ENCODE measurements at regions not wholly inside any gene's neighbourhood (a gene's known extent, or its start where the extent isn't known, plus 50 kb on each side); places are given as distances from the start of the nearest gene placed in this dataset.

DNA sequence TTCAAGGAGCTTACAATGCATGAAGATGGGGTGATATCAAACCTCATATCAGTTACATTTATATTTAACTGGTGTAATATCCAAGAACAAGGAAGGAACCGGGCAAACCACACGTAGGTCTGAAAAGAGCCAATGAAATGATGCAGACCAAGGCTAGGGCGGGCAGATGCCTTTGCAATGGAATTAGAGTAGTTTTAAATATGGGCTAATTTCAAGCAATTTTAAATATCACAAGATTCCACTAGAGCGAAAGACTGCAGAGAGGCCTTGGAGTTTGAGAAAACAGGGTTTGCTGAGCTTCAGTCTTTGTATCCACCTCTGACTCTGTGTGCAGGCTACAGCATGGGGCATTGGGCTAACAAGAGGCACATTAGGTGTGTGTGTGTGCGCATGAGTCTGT is 53.9 kb upstream of the ZNF536 start:
- Histone ChIP-seq H3K9ac (ENCODE audit: low read length) (no peak overlapping the region), H3K4me3 (ENCODE audit: low read length) (no peak overlapping the region), H3K36me3 (ENCODE audit: control insufficient read depth, insufficient read depth, low read length) (no peaks in the 10 kb centered on the region), H3K4me1 (ENCODE audit: control insufficient read depth, insufficient read depth, low read length) (no peaks in the 10 kb centered on the region), H3K9me3 (ENCODE audit: control insufficient read depth, low read length) (no peaks in the 10 kb centered on the region), H3K27me3 (ENCODE audit: control insufficient read depth, insufficient read depth, low read length) (no peaks in the 10 kb centered on the region)

DNA sequence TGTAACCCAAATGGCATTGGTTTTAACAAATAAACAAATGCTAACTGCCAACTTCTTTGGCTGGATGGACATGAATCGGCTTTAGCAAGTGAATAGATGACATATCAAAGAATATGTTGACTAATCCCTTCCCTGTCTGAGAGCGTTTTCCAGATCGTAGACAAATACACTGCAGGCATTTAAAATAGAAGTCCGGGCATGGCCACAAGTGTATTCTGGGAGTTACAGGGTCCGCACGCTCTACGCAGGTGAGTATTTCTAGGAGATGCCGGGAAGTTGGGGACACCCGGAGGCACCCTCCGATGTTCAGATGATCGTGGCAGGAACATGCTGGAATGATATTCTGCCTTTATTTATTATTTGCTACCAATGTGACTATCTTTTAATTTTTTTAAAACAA is 53.2 kb upstream of the ZNF536 start:
- Histone ChIP-seq H3K4me1 (ENCODE audit: control insufficient read depth, insufficient read depth, low read length) (no peaks in the 10 kb centered on the region), H3K9ac (ENCODE audit: low read length) (no peak overlapping the region), H3K4me3 (ENCODE audit: low read length) (no peak overlapping the region), H3K36me3 (ENCODE audit: control insufficient read depth, insufficient read depth, low read length) (no peaks in the 10 kb centered on the region), H3K9me3 (ENCODE audit: control insufficient read depth, low read length) (no peaks in the 10 kb centered on the region), H3K27me3 (ENCODE audit: control insufficient read depth, insufficient read depth, low read length) (no peaks in the 10 kb centered on the region)

DNA sequence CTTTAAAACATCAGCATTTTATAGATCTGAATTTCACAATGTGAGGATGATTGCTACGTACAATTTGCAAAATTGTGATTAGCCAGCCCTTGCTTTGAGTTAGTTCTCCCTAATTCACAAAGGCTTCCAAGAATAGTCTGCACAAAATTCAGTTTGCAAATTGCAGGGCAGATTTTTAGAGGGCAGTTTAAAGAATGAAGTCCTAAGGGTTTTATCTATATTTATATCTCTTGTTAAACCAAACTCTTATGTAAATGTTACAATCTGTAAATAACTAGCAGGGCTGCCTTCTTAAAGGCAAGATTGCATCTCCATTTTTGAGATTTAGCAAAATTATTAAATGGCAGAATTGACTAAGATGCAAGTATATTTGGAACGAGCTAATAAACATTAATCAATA is 52.8 kb upstream of the ZNF536 start:
- Histone ChIP-seq H3K27me3 (ENCODE audit: control insufficient read depth, insufficient read depth, low read length) (no peaks in the 10 kb centered on the region), H3K4me3 (ENCODE audit: low read length) (no peak overlapping the region), H3K36me3 (ENCODE audit: control insufficient read depth, insufficient read depth, low read length) (no peaks in the 10 kb centered on the region), H3K9ac (ENCODE audit: low read length) (no peak overlapping the region), H3K4me1 (ENCODE audit: control insufficient read depth, insufficient read depth, low read length) (no peaks in the 10 kb centered on the region), H3K9me3 (ENCODE audit: control insufficient read depth, low read length) (no peaks in the 10 kb centered on the region)

DNA sequence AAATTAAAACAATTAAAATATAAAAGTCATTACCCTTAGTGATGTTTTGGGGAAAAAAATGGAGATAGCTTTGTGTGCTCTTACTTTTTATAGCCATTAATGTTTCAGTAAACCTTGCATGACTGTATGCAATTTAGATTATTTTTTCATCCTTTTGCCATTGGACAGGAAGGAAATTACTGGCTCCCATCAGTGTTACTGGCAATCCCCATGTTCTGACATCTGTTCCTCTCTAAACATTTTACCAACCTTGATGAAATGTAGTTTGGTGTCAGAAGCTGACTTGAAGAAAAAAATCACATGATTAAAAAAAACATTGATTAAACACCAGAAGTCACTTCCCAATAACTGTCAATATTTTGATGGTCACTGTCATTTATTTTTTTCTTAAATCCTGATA is 52.3 kb upstream of the ZNF536 start:
- Histone ChIP-seq H3K27me3 (ENCODE audit: control insufficient read depth, insufficient read depth, low read length) (no peaks in the 10 kb centered on the region), H3K4me3 (ENCODE audit: low read length) (no peak overlapping the region), H3K36me3 (ENCODE audit: control insufficient read depth, insufficient read depth, low read length) (no peaks in the 10 kb centered on the region)

GRCh38 chr19:30320466-30320865 is 51.7 kb upstream of the ZNF536 start:
- Histone ChIP-seq H3K27me3 (ENCODE audit: control insufficient read depth, insufficient read depth, low read length) (no peaks in the 10 kb centered on the region), H3K9ac (ENCODE audit: low read length) (no peak overlapping the region), H3K36me3 (ENCODE audit: control insufficient read depth, insufficient read depth, low read length) (no peaks in the 10 kb centered on the region), H3K4me3 (ENCODE audit: low read length) (no peak overlapping the region), H3K9me3 (ENCODE audit: control insufficient read depth, low read length) (no peaks in the 10 kb centered on the region), H3K4me1 (ENCODE audit: control insufficient read depth, insufficient read depth, low read length) (no peaks in the 10 kb centered on the region)

More for the DNA sequence above, 52.3 kb upstream of the ZNF536 start:
- Histone ChIP-seq H3K4me1 (ENCODE audit: control insufficient read depth, insufficient read depth, low read length) (no peaks in the 10 kb centered on the region), H3K9ac (ENCODE audit: low read length) (no peak overlapping the region), H3K9me3 (ENCODE audit: control insufficient read depth, low read length) (no peaks in the 10 kb centered on the region)

GRCh38 chr19:30320916-30321315 is 51.3 kb upstream of the ZNF536 start:
- no peaks in the 10 kb centered on the region for H3K9me3 ChIP-seq (ENCODE audit: control insufficient read depth, low read length)
- no peak overlapping the region for H3K4me3 ChIP-seq (ENCODE audit: low read length)
- no peaks in the 10 kb centered on the region for H3K36me3 ChIP-seq (ENCODE audit: control insufficient read depth, insufficient read depth, low read length)
- H3K9ac ChIP-seq (ENCODE audit: low read length), result no peak overlapping the region
- H3K27me3 ChIP-seq (ENCODE audit: control insufficient read depth, insufficient read depth, low read length), result no peaks in the 10 kb centered on the region
- no peaks in the 10 kb centered on the region for H3K4me1 ChIP-seq (ENCODE audit: control insufficient read depth, insufficient read depth, low read length)

All from mucosa of stomach (tissue), 1 donor.